Breast epithelium (tissue), 3 donors: ENCODE measurements at regions not wholly inside any gene's neighbourhood (a gene's known extent, or its start where the extent isn't known, plus 50 kb on each side); places are given as distances from the start of the nearest gene placed in this dataset.

Source experiments
- CTCF ChIP-seq, 3 donors: fragments of 450-650 bp; IDR thresholded peaks; one replicate each; pipeline ENCODE4 v1.5.1; 2016 to 2017; ENCODE audit warnings: antibody characterized with exemption in 3 of 3, mild to moderate bottlenecking in 3 of 3, moderate library complexity in 3 of 3
- POLR2AphosphoS5 ChIP-seq, 3 donors: sonication (generic); formaldehyde crosslinking; IDR thresholded peaks; one replicate each; pipeline ENCODE4 v1.6.1; 2017; ENCODE audit warnings: antibody characterized with exemption in 3 of 3

- TF ChIP-seq POLR2AphosphoS5 (IDR thresholded peaks at IDR 0.05) (no peak), CTCF (IDR thresholded peaks at IDR 0.05) (no peak)
Observed at GRCh38 chr9:12195456-12195855, 497.7 kb upstream of the TYRP1 start.
